ENCODE measurements at regions not wholly inside any gene's neighbourhood (a gene's known extent, or its start where the extent isn't known, plus 50 kb on each side); places are given as distances from the start of the nearest gene placed in this dataset.

- WGBS (ENCODE audit: insufficient coverage): 17% methylated on average over 1 of the region's 4 CpGs
- H3K27ac ChIP-seq (ENCODE audit: low read length): no peak overlapping the region
- no peak for DNase-seq
- H3K4me3 ChIP-seq (ENCODE audit: low read length): no peak overlapping the region
- no peaks in the 10 kb centered on the region for H3K36me3 ChIP-seq (ENCODE audit: control insufficient read depth, insufficient read depth, low read length)
- H3K9me3 ChIP-seq (replicated peaks; ENCODE audit: control insufficient read depth, low read depth, low read length): no peaks in the 10 kb centered on the region
- peaks cover 18% of the 10 kb centered on the region for H3K4me1 ChIP-seq (ENCODE audit: control insufficient read depth, insufficient read depth, low read length)
- no peaks in the 10 kb centered on the region for H3K27me3 ChIP-seq (ENCODE audit: control insufficient read depth, insufficient read depth, low read length)
These were observed 52.4 kb upstream of the UBL3 start for GRCh38 chr13:29902632-29903305.

- peaks cover 16% of the 10 kb centered on the region for H3K4me1 ChIP-seq (ENCODE audit: control insufficient read depth, insufficient read depth, low read length)
- DNase-seq: peak; percentile 89
- H3K36me3 ChIP-seq (ENCODE audit: control insufficient read depth, insufficient read depth, low read length): no peaks in the 10 kb centered on the region
- no peaks in the 10 kb centered on the region for H3K27me3 ChIP-seq (ENCODE audit: control insufficient read depth, insufficient read depth, low read length)
- no peaks in the 10 kb centered on the region for H3K9me3 ChIP-seq (replicated peaks; ENCODE audit: control insufficient read depth, low read depth, low read length)
- no peak overlapping the region for H3K27ac ChIP-seq (ENCODE audit: low read length)
- 50% methylated on average over 3 of the region's 11 CpGs for WGBS (ENCODE audit: insufficient coverage)
- H3K4me3 ChIP-seq (ENCODE audit: low read length): no peak overlapping the region
These were observed 51.6 kb upstream of the UBL3 start for GRCh38 chr13:29901710-29902631.
